ENCODE measurements at regions not wholly inside any gene's neighbourhood (a gene's known extent, or its start where the extent isn't known, plus 50 kb on each side); places are given as distances from the start of the nearest gene placed in this dataset.

- intact Hi-C loops (cut with micrococcal nuclease; ENCODE audit: unreplicated experiment) = no loop called here
- DNase-seq (ENCODE audit: low spot score) (no peak), FAIRE-seq (no peak), ATAC-seq (peak; percentile 67)
- Histone ChIP-seq H3K79me2 (ENCODE audit: insufficient read depth, low read length) (no peaks in the 10 kb centered on the region), H3K27ac (ENCODE audit: extremely low read length, insufficient read depth, low read length) (no peak overlapping the region), H3K36me3 (replicated peaks in 1 of 2; ENCODE audit: control insufficient read depth in 1 of 2, insufficient read depth in 2 of 2, low read length in 2 of 2) (no peaks in the 10 kb centered on the region), H3K4me1 (ENCODE audit: insufficient read depth, low read length) (peaks cover 20% of the 10 kb centered on the region), H3K9ac (ENCODE audit: insufficient read depth, low read depth, low read length) (no peak overlapping the region), H3K4me3 (replicated peaks in 1 of 3; ENCODE audit: insufficient read depth in 1 of 3, low read depth in 2 of 3, low read length in 3 of 3) (no peak overlapping the region), H3K4me2 (ENCODE audit: low read depth, low read length) (no peak overlapping the region), H4K20me1 (ENCODE audit: insufficient read depth, low read length) (no peaks in the 10 kb centered on the region), H3K9me3 (ENCODE audit: low read length) (peaks cover 6% of the 10 kb centered on the region), H3K27me3 (ENCODE audit: control insufficient read depth in 1 of 2, insufficient read depth in 2 of 2, low read length in 2 of 2) (peaks cover 9 to 28% of the 10 kb centered on the region in 2 experiments; a peak in 4 of 5 replicates), H2AFZ (ENCODE audit: low read length) (no peak overlapping the region)
- CTCF ChIA-PET (ENCODE audit: low intra/inter-chr PET ratio, low total read pairs) = no interaction called here
- in situ Hi-C loops (cut with HindIII; ENCODE audit: extremely low pct_ligation_motif_present, low pct_unique_long_range_greater_than_20kb) = no loop called here
- TF ChIP-seq ZFP41 (CRISPR knock-in tag; IDR thresholded peaks at IDR 0.05; ENCODE audit: borderline replicate concordance) (no peak), CEBPG (CRISPR knock-in tag; IDR thresholded peaks at IDR 0.05) (peak; percentile 80), CEBPB (IDR thresholded peaks at IDR 0.05; ENCODE audit: borderline replicate concordance, low read depth, low read length) (peak; percentile 88)
- POLR2A ChIA-PET = interaction anchor here (3.0 kb wide), 1 partner anchor 11 kb away, joined by 9 read pairs; no protein-coding TSS in a partner anchor
- WGBS (ENCODE audit: low lambda C conversion rate) = 39% methylated on average over 3 of the region's 3 CpGs
- no TSS peak for BruUV-seq (replicated peaks)
These were observed 108.7 kb upstream of the ATL2 start for GRCh38 chr2:38485734-38486133.

DNA sequence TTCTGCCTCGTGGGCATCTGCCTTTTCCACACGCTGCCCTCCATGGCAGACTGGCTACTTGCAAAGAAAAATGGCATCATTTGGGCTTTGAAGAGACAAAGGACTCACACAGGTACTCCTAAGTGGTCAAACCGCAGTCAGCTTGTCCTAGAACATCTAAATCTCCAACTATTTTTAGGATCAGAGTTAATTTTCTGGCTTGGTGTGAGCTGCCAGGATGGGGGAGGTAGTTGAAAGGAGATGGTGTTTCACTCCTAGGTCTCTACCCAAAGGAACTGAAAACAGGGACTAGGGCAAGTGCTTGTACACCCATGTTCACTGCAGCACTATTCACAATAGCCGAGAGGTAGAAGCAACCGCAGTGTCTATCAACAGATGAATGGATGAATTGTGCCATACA lies 107.9 kb upstream of the ATL2 start:
- Histone ChIP-seq H4K20me1 (ENCODE audit: insufficient read depth, low read length) (no peaks in the 10 kb centered on the region), H3K4me1 (ENCODE audit: insufficient read depth, low read length) (peaks cover 20% of the 10 kb centered on the region), H3K9ac (ENCODE audit: insufficient read depth, low read depth, low read length) (no peak overlapping the region), H3K36me3 (replicated peaks in 1 of 2; ENCODE audit: control insufficient read depth in 1 of 2, insufficient read depth in 2 of 2, low read length in 2 of 2) (no peaks in the 10 kb centered on the region), H3K27ac (ENCODE audit: extremely low read length, insufficient read depth, low read length) (no peak overlapping the region), H3K27me3 (ENCODE audit: control insufficient read depth in 1 of 2, insufficient read depth in 2 of 2, low read length in 2 of 2) (peaks cover 9 to 29% of the 10 kb centered on the region in 2 experiments; a peak in 4 of 5 replicates), H3K9me3 (ENCODE audit: low read length) (peaks cover 14% of the 10 kb centered on the region), H2AFZ (ENCODE audit: low read length) (no peak overlapping the region), H3K4me3 (replicated peaks in 1 of 3; ENCODE audit: insufficient read depth in 1 of 3, low read depth in 2 of 3, low read length in 3 of 3) (no peak overlapping the region), H3K79me2 (ENCODE audit: insufficient read depth, low read length) (no peaks in the 10 kb centered on the region), H3K4me2 (ENCODE audit: low read depth, low read length) (no peak overlapping the region)
- no peak for FAIRE-seq
- 36% methylated on average over 5 of the region's 5 CpGs for WGBS (ENCODE audit: low lambda C conversion rate)
- BruUV-seq (replicated peaks) = no TSS peak
- ChIA-PET CTCF (ENCODE audit: low intra/inter-chr PET ratio, low total read pairs) (no interaction called here), POLR2A (no interaction called here)
- intact Hi-C loops (cut with micrococcal nuclease; ENCODE audit: unreplicated experiment) (no loop called here), in situ Hi-C loops (cut with HindIII; ENCODE audit: extremely low pct_ligation_motif_present, low pct_unique_long_range_greater_than_20kb) (no loop called here)
- no peak for ATAC-seq
- no peak for DNase-seq (ENCODE audit: low spot score)
- TF ChIP-seq, protein P1, sequence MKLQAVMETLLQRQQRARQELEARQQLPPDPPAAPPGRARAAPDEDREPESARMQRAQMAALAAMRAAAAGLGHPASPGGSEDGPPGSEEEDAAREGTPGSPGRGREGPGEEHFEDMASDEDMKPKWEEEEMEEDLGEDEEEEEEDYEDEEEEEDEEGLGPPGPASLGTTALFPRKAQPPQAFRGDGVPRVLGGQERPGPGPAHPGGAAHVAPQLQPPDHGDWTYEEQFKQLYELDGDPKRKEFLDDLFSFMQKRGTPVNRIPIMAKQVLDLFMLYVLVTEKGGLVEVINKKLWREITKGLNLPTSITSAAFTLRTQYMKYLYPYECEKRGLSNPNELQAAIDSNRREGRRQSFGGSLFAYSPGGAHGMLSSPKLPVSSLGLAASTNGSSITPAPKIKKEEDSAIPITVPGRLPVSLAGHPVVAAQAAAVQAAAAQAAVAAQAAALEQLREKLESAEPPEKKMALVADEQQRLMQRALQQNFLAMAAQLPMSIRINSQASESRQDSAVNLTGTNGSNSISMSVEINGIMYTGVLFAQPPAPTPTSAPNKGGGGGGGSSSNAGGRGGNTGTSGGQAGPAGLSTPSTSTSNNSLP (IDR thresholded peaks at IDR 0.05; ENCODE audit: low read depth, low read length) = no peak
- TF ChIP-seq GATAD1 (CRISPR knock-in tag; IDR thresholded peaks at IDR 0.05) = no peak
- TF ChIP-seq, protein P2, sequence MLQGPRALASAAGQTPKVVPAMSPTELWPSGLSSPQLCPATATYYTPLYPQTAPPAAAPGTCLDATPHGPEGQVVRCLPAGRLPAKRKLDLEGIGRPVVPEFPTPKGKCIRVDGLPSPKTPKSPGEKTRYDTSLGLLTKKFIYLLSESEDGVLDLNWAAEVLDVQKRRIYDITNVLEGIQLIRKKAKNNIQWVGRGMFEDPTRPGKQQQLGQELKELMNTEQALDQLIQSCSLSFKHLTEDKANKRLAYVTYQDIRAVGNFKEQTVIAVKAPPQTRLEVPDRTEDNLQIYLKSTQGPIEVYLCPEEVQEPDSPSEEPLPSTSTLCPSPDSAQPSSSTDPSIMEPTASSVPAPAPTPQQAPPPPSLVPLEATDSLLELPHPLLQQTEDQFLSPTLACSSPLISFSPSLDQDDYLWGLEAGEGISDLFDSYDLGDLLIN (CRISPR knock-in tag; IDR thresholded peaks at IDR 0.05; ENCODE audit: borderline replicate concordance) = no peak
- no peak for TF ChIP-seq YEATS4 (CRISPR knock-in tag; IDR thresholded peaks at IDR 0.05; ENCODE audit: borderline replicate concordance)
- no peak for TF ChIP-seq GLMP (CRISPR knock-in tag; IDR thresholded peaks at IDR 0.05; ENCODE audit: borderline replicate concordance)
- no peak for TF ChIP-seq DRAP1 (CRISPR knock-in tag; IDR thresholded peaks at IDR 0.05)
- TF ChIP-seq SNRNP70 (IDR thresholded peaks at IDR 0.05; ENCODE audit: low read depth, low read length) = no peak
- TF ChIP-seq SIX1 (CRISPR knock-in tag; IDR thresholded peaks at IDR 0.05; ENCODE audit: borderline replicate concordance) = no peak
- no peak for TF ChIP-seq TAF1 (CRISPR knock-in tag; IDR thresholded peaks at IDR 0.05)
- TF ChIP-seq ZNF674 (CRISPR knock-in tag; IDR thresholded peaks at IDR 0.05; ENCODE audit: low read depth) = no peak
- no peak for TF ChIP-seq NFKB2 (CRISPR knock-in tag; IDR thresholded peaks at IDR 0.05; ENCODE audit: borderline replicate concordance)
- TF ChIP-seq ZFX (CRISPR knock-in tag; IDR thresholded peaks at IDR 0.05; ENCODE audit: low read depth) = no peak
- TF ChIP-seq ATF7-NPFF (CRISPR knock-in tag; IDR thresholded peaks at IDR 0.05; ENCODE audit: low read depth) = no peak
